HG03378 (cell line): ENCODE measurements at regions not wholly inside any gene's neighbourhood (a gene's known extent, or its start where the extent isn't known, plus 50 kb on each side); places are given as distances from the start of the nearest gene placed in this dataset.

Experiments
- ATAC-seq: cut with Tn5 transposase; IDR thresholded peaks from one replicate; pipeline ENCODE4 v1.9.1; 2021; ENCODE audit warnings: mild to moderate bottlenecking, moderate library complexity; ENCODE audit not compliant: unreplicated experiment

- ATAC-seq, result no peak
Observed at GRCh38 chr12:24304285-24304684, 354.8 kb upstream of the SOX5 start.

GRCh38 chr12:24302708-24303107, 353.2 kb upstream of the SOX5 start:
- no peak for ATAC-seq

GRCh38 chr12:24297516-24297915, 348.0 kb upstream of the SOX5 start:
- no peak for ATAC-seq

GRCh38 chr12:24293549-24293948, 344.1 kb upstream of the SOX5 start:
- ATAC-seq, result no peak

GRCh38 chr12:24287963-24288362, 338.5 kb upstream of the SOX5 start:
- no peak for ATAC-seq

GRCh38 chr12:24285448-24285847, 336.0 kb upstream of the SOX5 start:
- no peak for ATAC-seq

- ATAC-seq, result no peak
Observed at GRCh38 chr12:24281341-24281740, 331.9 kb upstream of the SOX5 start.

GRCh38 chr12:24280056-24280842, 330.8 kb upstream of the SOX5 start:
- no peak for ATAC-seq

- ATAC-seq, result no peak
Observed at GRCh38 chr12:24278832-24279231, 329.4 kb upstream of the SOX5 start.

GRCh38 chr12:24270965-24271364, 321.5 kb upstream of the SOX5 start:
- no peak for ATAC-seq

GRCh38 chr12:24270464-24270863, 321.0 kb upstream of the SOX5 start:
- no peak for ATAC-seq

GRCh38 chr12:24268663-24269186, 319.3 kb upstream of the SOX5 start:
- ATAC-seq, result no peak

GRCh38 chr12:24266982-24267381, 317.5 kb upstream of the SOX5 start:
- ATAC-seq, result no peak

GRCh38 chr12:24256684-24257083, 307.2 kb upstream of the SOX5 start:
- ATAC-seq, result no peak

- ATAC-seq, result no peak
Observed at GRCh38 chr12:24255920-24256665, 306.6 kb upstream of the SOX5 start.

GRCh38 chr12:24252602-24253001, 303.1 kb upstream of the SOX5 start:
- ATAC-seq, result no peak

GRCh38 chr12:24246934-24247333, 297.5 kb upstream of the SOX5 start:
- ATAC-seq, result no peak

- ATAC-seq, result no peak
Observed at GRCh38 chr12:24246376-24246775, 296.9 kb upstream of the SOX5 start.

GRCh38 chr12:24244801-24245200, 295.3 kb upstream of the SOX5 start:
- ATAC-seq, result no peak

- no peak for ATAC-seq
Observed at GRCh38 chr12:24244231-24244630, 294.8 kb upstream of the SOX5 start.

- ATAC-seq, result no peak
Observed at GRCh38 chr12:24240707-24241106, 291.2 kb upstream of the SOX5 start.
